ENCODE measurements at regions not wholly inside any gene's neighbourhood (a gene's known extent, or its start where the extent isn't known, plus 50 kb on each side); places are given as distances from the start of the nearest gene placed in this dataset.

DNA sequence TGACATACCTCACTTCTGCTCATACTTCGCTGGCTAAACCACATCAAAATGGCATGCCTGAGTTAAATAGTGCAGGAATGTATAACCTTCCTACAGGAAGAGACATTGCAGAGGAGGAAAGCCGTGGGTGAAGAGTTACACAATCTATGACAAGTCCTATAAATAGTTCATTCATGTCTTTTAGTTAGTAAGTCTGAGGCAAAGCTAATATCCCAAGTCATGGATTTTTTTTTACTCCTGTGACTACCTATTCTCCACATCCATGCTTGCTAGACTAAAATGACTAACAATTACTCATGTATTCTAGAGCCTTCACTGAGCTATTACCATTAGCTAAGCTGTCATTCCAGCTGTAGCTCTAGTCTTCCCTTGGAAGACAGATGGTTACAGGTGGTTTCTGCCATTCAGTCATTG lies 391.3 kb downstream of the NR2F1-AS1 start:
- TF ChIP-seq, protein P1, sequence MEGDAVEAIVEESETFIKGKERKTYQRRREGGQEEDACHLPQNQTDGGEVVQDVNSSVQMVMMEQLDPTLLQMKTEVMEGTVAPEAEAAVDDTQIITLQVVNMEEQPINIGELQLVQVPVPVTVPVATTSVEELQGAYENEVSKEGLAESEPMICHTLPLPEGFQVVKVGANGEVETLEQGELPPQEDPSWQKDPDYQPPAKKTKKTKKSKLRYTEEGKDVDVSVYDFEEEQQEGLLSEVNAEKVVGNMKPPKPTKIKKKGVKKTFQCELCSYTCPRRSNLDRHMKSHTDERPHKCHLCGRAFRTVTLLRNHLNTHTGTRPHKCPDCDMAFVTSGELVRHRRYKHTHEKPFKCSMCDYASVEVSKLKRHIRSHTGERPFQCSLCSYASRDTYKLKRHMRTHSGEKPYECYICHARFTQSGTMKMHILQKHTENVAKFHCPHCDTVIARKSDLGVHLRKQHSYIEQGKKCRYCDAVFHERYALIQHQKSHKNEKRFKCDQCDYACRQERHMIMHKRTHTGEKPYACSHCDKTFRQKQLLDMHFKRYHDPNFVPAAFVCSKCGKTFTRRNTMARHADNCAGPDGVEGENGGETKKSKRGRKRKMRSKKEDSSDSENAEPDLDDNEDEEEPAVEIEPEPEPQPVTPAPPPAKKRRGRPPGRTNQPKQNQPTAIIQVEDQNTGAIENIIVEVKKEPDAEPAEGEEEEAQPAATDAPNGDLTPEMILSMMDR (IDR thresholded peaks at IDR 0.05), result no peak
- no peak for TF ChIP-seq ZFX (IDR thresholded peaks at IDR 0.05; ENCODE audit: borderline replicate concordance)
